Neuronal stem cell (in vitro differentiated cells): ENCODE measurements at regions not wholly inside any gene's neighbourhood (a gene's known extent, or its start where the extent isn't known, plus 50 kb on each side); places are given as distances from the start of the nearest gene placed in this dataset.

Experiments used
- DNase-seq: peaks from one replicate; pipeline ENCODE4 v3.0.0-alpha.2; 2013; ENCODE audit warnings: low spot score
- H2AFZ ChIP-seq: one replicate; pipeline ENCODE4 v1.6.1; 2013; ENCODE audit warnings: mild to moderate bottlenecking, low read length, inconsistent platforms
- H2AK5ac ChIP-seq: 2 replicates; pipeline ENCODE4 v1.6.1; 2013; ENCODE audit warnings: low read depth, mild to moderate bottlenecking, inconsistent platforms, low read length, moderate library complexity, mixed read lengths
- H2BK120ac ChIP-seq: 2 replicates; pipeline ENCODE4 v1.6.1; 2013; ENCODE audit warnings: low read depth, mild to moderate bottlenecking, inconsistent platforms, low read length, moderate library complexity, mixed read lengths
- H2BK12ac ChIP-seq: one replicate; pipeline ENCODE4 v1.6.1; 2013; ENCODE audit warnings: low read length, inconsistent platforms
- H2BK15ac ChIP-seq: 2 replicates; pipeline ENCODE4 v1.6.1; 2013; ENCODE audit warnings: mild to moderate bottlenecking, low read length, inconsistent platforms, mixed read lengths
- H2BK5ac ChIP-seq: one replicate; pipeline ENCODE4 v1.6.1; 2013; ENCODE audit warnings: inconsistent platforms, mild to moderate bottlenecking, low read length, moderate library complexity
- H3K14ac ChIP-seq: one replicate; pipeline ENCODE4 v1.6.1; 2013; ENCODE audit warnings: low read length, inconsistent platforms
- H3K18ac ChIP-seq: 2 replicates; pipeline ENCODE4 v1.6.1; 2013; ENCODE audit warnings: low read length, inconsistent platforms
- H3K23ac ChIP-seq: 2 replicates; pipeline ENCODE4 v1.6.1; 2013; ENCODE audit warnings: low read depth, mild to moderate bottlenecking, mixed read lengths, low read length, inconsistent platforms; ENCODE audit not compliant: poor library complexity
- H3K27ac ChIP-seq: replicated peaks from 3 replicates; pipeline ENCODE4 v1.5.1; 2013; ENCODE audit warnings: low read length, inconsistent platforms
- H3K27me3 ChIP-seq, 3 experiments: 2 replicates each; pipeline ENCODE4 v1.6.1; 2013; ENCODE audit warnings: low read length in 3 of 3, mild to moderate bottlenecking in 2 of 3, inconsistent platforms in 1 of 3, low read depth in 1 of 3, mixed read lengths in 1 of 3, moderate library complexity in 1 of 3; ENCODE audit not compliant: control insufficient read depth in 3 of 3, insufficient read depth in 3 of 3
- H3K36me3 ChIP-seq, 2 donors: replicated peaks in 1 of 2; 2 replicates each; pipeline ENCODE4 v1.6.1; 2013; ENCODE audit warnings: low read length in 2 of 2; ENCODE audit not compliant: control insufficient read depth in 2 of 2, insufficient read depth in 2 of 2
- H3K4ac ChIP-seq: 2 replicates; pipeline ENCODE4 v1.6.1; 2013; ENCODE audit warnings: inconsistent platforms, mild to moderate bottlenecking, low read length, moderate library complexity
- H3K4me1 ChIP-seq, 2 donors: 1 replicate in 1 of 2; 2 replicates in 1 of 2; pipeline ENCODE4 v1.6.1; 2013; ENCODE audit warnings: low read length in 2 of 2, low read depth in 1 of 2; ENCODE audit not compliant: control insufficient read depth in 2 of 2, insufficient read depth in 1 of 2
- H3K4me2 ChIP-seq: one replicate; pipeline ENCODE4 v1.6.1; 2013; ENCODE audit warnings: mild to moderate bottlenecking, low read length, inconsistent platforms; ENCODE audit not compliant: insufficient read depth, poor library complexity, severe bottlenecking
- H3K4me3 ChIP-seq, 2 donors: 2 replicates each; pipeline ENCODE4 v1.5.1; 2013; ENCODE audit warnings: low read length in 2 of 2, mild to moderate bottlenecking in 2 of 2, inconsistent platforms in 1 of 2, moderate library complexity in 1 of 2
- H3K79me1 ChIP-seq: one replicate; pipeline ENCODE4 v1.6.1; 2013; ENCODE audit warnings: low read depth, mild to moderate bottlenecking, inconsistent platforms, low read length, moderate library complexity
- H3K9ac ChIP-seq: one replicate; pipeline ENCODE4 v1.6.1; 2013; ENCODE audit warnings: mild to moderate bottlenecking, low read depth, low read length, inconsistent platforms; ENCODE audit not compliant: poor library complexity
- H3K9me3 ChIP-seq, 2 donors: replicated peaks in 1 of 2; 2 replicates each; pipeline versions ENCODE3 to v1.6.1; 2013; ENCODE audit warnings: low read length in 2 of 2, mild to moderate bottlenecking in 2 of 2, inconsistent platforms in 1 of 2, low read depth in 1 of 2, mixed read lengths in 1 of 2, moderate library complexity in 1 of 2; ENCODE audit not compliant: control insufficient read depth in 2 of 2, insufficient read depth in 1 of 2
- H4K8ac ChIP-seq: one replicate; pipeline ENCODE4 v1.6.1; 2013; ENCODE audit warnings: low read depth, mild to moderate bottlenecking, inconsistent platforms, low read length, moderate library complexity
- H4K91ac ChIP-seq: one replicate; pipeline ENCODE4 v1.6.1; 2013; ENCODE audit warnings: low read length, low read depth, mild to moderate bottlenecking, inconsistent platforms; ENCODE audit not compliant: poor library complexity
- WGBS, 2 donors: extraction: QIAGEN DNeasy Blood & Tissue Kit; methylation state at CpG; one replicate each; pipeline ENCODE4 v1.1.7; 2013; ENCODE audit warnings: missing lambda C conversion rate in 2 of 2, mixed read lengths in 1 of 2; ENCODE audit not compliant: insufficient read length in 2 of 2, insufficient replicate concordance in 1 of 2; ENCODE audit errors: extremely low coverage in 2 of 2; 5-methylcytosine and 5-hydroxymethylcytosine counted together

DNA sequence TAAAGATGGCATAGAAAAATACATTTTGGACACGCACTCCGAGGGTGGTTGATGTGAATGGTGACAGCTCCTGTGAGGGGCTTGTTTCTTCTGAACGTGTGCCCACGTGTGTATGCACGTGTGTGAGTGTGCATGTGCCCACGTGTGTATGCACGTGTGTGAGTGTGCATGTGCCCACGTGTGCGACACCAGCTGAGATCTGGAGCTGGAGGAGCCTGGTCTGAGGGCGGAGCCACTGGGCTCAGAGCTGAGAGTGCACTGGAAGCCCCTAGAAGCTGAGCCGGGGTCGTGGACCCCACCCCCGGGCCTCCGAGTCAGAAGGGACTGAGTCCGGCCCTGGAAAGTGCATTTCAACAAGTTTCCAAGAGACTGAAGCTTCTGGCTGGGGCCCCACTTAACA, 282.5 kb upstream of the IRX4 start:
- no peak overlapping the region for H2BK12ac ChIP-seq
- H3K9ac ChIP-seq, result no peak overlapping the region
- no peak overlapping the region for H4K91ac ChIP-seq
- H3K4me2 ChIP-seq, result no peak overlapping the region
- no CpG with 5 or more reads among the region's 15 CpGs for WGBS, 2 donors
- H2AFZ ChIP-seq, result peak overlapping the region; percentile 57
- H3K4me1 ChIP-seq, result peaks cover 0 to 5% of the 10 kb centered on the region in 2 donors
- H2BK15ac ChIP-seq, result no peak overlapping the region
- H3K23ac ChIP-seq, result no peak overlapping the region
- H3K18ac ChIP-seq, result peak overlapping the region; percentile 44
- H2AK5ac ChIP-seq, result no peak overlapping the region
- H3K27ac ChIP-seq, result no peak overlapping the region
- no peaks in the 10 kb centered on the region for H3K27me3 ChIP-seq
- no peak overlapping the region for H2BK5ac ChIP-seq
- H3K9me3 ChIP-seq, result no peaks in the 10 kb centered on the region
- H4K8ac ChIP-seq, result no peak overlapping the region
- DNase-seq, result no peak
- no peaks in the 10 kb centered on the region for H3K36me3 ChIP-seq
- H2BK120ac ChIP-seq, result no peak overlapping the region
- H3K4me3 ChIP-seq, result no peak overlapping the region
- H3K79me1 ChIP-seq, result no peaks in the 10 kb centered on the region
- H3K4ac ChIP-seq, result no peak overlapping the region
- no peak overlapping the region for H3K14ac ChIP-seq

DNA sequence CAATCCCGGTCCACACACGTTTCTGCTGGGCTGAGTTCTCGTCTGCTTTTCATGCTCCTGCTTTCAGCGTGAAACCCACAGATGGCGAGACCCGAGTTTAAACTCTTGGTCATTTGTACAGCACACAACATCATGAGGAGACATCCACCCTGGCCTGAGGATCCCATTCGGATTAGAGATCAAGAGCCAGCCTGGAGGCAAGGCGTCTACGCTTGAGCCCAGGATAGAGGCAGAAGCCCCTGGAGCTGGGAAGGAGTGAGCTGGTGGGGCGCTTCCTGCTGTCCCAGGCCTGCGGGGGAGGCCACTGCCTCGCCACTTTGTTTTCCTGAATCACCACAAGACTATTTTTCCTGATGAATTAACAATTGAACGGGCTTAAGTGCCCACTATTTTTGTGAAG, 281.9 kb upstream of the IRX4 start:
- H3K9me3 ChIP-seq, result no peaks in the 10 kb centered on the region
- no peak for DNase-seq
- H3K4me2 ChIP-seq, result no peak overlapping the region
- H3K9ac ChIP-seq, result no peak overlapping the region
- H3K4ac ChIP-seq, result no peak overlapping the region
- H3K23ac ChIP-seq, result no peak overlapping the region
- peaks cover 0 to 3% of the 10 kb centered on the region in 2 donors for H3K4me1 ChIP-seq
- H3K27ac ChIP-seq, result no peak overlapping the region
- no peak overlapping the region for H2BK15ac ChIP-seq
- no peaks in the 10 kb centered on the region for H3K36me3 ChIP-seq
- H4K91ac ChIP-seq, result no peak overlapping the region
- H3K18ac ChIP-seq, result no peak overlapping the region
- H2BK120ac ChIP-seq, result no peak overlapping the region
- no peak overlapping the region for H2BK12ac ChIP-seq
- H2AFZ ChIP-seq, result peak overlapping the region; percentile 72
- H2BK5ac ChIP-seq, result no peak overlapping the region
- H2AK5ac ChIP-seq, result no peak overlapping the region
- H3K14ac ChIP-seq, result no peak overlapping the region
- H3K79me1 ChIP-seq, result no peaks in the 10 kb centered on the region
- no CpG with 5 or more reads among the region's 13 CpGs for whole genome bisulfite sequencing, 2 donors
- H4K8ac ChIP-seq, result no peak overlapping the region
- no peak overlapping the region for H3K4me3 ChIP-seq
- H3K27me3 ChIP-seq, result no peaks in the 10 kb centered on the region

DNA sequence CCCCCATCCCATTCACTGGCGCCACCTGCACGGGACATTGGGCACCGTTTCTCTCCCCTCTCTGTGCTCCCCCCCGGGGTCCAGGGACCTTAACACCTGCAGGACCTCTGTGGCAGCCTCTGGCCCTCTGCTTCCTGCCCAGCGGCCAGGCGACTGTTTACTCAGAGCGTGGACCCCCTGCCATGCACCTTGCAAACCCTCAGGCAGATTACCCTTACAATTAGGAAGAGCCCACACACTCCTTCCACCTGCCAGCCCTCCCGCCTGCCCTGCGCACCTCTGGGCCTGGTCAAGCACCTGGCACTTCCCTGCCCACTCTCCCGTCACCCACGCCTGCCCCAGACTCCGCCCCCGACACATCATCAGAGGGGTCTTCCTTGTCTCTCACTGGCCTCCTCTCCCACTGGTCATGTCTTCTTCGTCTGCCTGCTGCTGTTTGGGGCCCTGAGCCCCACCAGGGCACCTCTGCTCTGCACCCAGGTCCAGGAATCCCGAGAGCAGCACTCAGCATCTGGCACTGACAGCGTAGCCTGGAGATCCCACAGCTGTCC, 281.3 kb upstream of the IRX4 start:
- H3K4me1 ChIP-seq, result peaks cover 0 to 3% of the 10 kb centered on the region in 2 donors
- peak overlapping the region; percentile 39 for H3K23ac ChIP-seq
- H3K27me3 ChIP-seq, result no peaks in the 10 kb centered on the region
- H3K4ac ChIP-seq, result no peak overlapping the region
- H2AK5ac ChIP-seq, result peak overlapping the region; percentile 56
- no peak overlapping the region for H3K9ac ChIP-seq
- H2BK12ac ChIP-seq, result no peak overlapping the region
- peak overlapping the region; percentile 99 for H4K8ac ChIP-seq
- H3K27ac ChIP-seq, result no peak overlapping the region
- H3K9me3 ChIP-seq, result no peaks in the 10 kb centered on the region
- H2BK120ac ChIP-seq, result no peak overlapping the region
- H3K79me1 ChIP-seq, result no peaks in the 10 kb centered on the region
- no peak for DNase-seq
- no peak overlapping the region for H2BK5ac ChIP-seq
- H3K4me3 ChIP-seq, result no peak overlapping the region
- no CpG with 5 or more reads among the region's 16 CpGs for WGBS, 2 donors
- no peak overlapping the region for H3K4me2 ChIP-seq
- no peak overlapping the region for H2BK15ac ChIP-seq
- no peak overlapping the region for H4K91ac ChIP-seq
- peak overlapping the region; percentile 72 for H2AFZ ChIP-seq
- H3K14ac ChIP-seq, result peak overlapping the region; percentile 47
- no peaks in the 10 kb centered on the region for H3K36me3 ChIP-seq
- peak overlapping the region; percentile 77 for H3K18ac ChIP-seq

DNA sequence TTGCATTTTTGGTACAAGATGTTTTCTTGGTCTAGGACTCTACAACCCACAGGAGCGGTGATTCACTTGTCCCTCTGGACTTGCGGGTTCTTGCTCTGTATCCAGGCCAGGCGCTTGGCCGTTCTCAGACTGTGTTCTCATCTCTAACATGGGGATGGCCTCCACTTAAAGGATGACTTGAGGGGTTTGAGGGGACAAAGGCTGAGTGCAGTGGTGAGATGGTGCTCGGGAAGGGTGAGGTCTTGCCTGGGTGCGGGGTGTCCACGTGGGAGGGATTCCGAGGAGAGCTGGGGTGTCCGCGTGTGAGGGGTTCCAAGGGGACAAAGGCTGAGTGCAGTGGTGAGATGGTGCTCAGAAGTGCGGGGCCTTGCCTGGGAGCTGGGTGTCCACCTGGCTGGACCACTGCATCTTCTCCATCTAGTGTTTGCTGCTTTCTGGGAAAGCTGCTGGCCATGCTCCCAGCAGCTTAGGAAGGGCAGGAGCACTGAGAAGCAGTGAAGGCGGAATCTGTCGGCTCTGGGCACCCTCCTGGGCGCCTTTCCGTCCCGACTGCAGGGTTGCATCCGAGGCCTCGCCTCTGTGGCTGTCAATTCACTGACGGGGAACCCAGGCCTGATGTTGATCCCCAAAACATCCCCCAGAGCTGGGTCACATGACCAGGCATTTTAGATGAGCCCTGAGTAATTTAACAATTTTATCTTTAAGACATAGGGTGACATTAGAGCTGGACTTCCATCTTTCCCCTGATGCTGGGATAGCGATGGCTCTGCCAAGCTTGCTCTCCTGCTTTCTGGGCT, 280.5 kb upstream of the IRX4 start:
- Histone ChIP-seq H3K14ac (no peak overlapping the region), H3K27ac (no peak overlapping the region), H3K9me3 (no peaks in the 10 kb centered on the region), H2BK12ac (no peak overlapping the region), H3K18ac (peak overlapping the region; percentile 77), H3K4me3 (no peak overlapping the region), H2AK5ac (no peak overlapping the region), H3K23ac (no peak overlapping the region), H2AFZ (no peak overlapping the region), H3K4me1 (peaks cover 0 to 3% of the 10 kb centered on the region in 2 donors), H2BK120ac (no peak overlapping the region), H3K9ac (no peak overlapping the region), H3K36me3 (no peaks in the 10 kb centered on the region), H2BK5ac (no peak overlapping the region), H4K91ac (no peak overlapping the region), H3K4me2 (no peak overlapping the region), H3K79me1 (no peaks in the 10 kb centered on the region), H4K8ac (no peak overlapping the region), H3K27me3 (no peaks in the 10 kb centered on the region), H2BK15ac (peak overlapping the region; percentile 16), H3K4ac (no peak overlapping the region)
- no CpG with 5 or more reads among the region's 20 CpGs for WGBS, 2 donors
- no peak for DNase-seq
